GM13976 (cell line): ENCODE measurements at regions not wholly inside any gene's neighbourhood (a gene's known extent, or its start where the extent isn't known, plus 50 kb on each side); places are given as distances from the start of the nearest gene placed in this dataset.

Experiments
- DNase-seq: peaks from one replicate; pipeline ENCODE4 v3.0.0; 2012; ENCODE audit warnings: low spot score
- CTCF ChIP-seq: IDR thresholded peaks from 2 replicates; pipeline ENCODE4 v1.5.1; 2012; ENCODE audit warnings: borderline replicate concordance, mild to moderate bottlenecking; ENCODE audit not compliant: insufficient read depth; ENCODE audit errors: extremely low read depth, missing control alignments, control extremely low read depth
- in situ Hi-C: fragments of 300-500 bp; cut with MboI; formaldehyde crosslinking; loops from one replicate; pipeline ENCODE4 v1.12.0; 2022; ENCODE audit warnings: low sequenced_read_pairs, mixed read lengths, inconsistent platforms; ENCODE audit not compliant: unreplicated experiment

- no peak for DNase-seq
- no peak for TF ChIP-seq CTCF
- in situ Hi-C loops, result no loop called here
Measured at GRCh38 chr4:81550388-81550859, 78.7 kb upstream of the RASGEF1B start.

GRCh38 chr4:81549984-81550383 is 78.3 kb upstream of the RASGEF1B start:
- DNase-seq, result no peak
- TF ChIP-seq CTCF, result no peak
- in situ Hi-C loops, result no loop called here

DNA sequence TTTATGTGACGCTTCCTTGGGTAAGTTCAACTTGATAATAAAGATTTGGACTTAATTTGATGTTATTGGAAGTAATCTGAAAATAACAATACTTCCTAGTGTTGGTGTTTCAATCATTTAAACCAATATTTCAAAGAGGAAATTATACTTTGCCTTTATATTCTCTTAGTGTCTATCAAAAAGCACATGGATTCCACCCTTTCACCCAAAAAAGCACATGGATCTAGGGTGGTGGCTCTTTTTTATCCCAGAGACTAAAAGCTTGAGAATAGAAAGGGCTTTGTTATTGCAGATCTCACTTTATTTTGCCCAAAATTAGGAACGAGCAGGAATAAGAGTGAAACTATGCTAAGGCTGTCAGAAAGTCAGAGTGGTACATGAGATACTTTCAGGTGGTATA is 75.1 kb upstream of the RASGEF1B start:
- no peak for DNase-seq
- TF ChIP-seq CTCF, result no peak
- in situ Hi-C loops, result no loop called here

DNA sequence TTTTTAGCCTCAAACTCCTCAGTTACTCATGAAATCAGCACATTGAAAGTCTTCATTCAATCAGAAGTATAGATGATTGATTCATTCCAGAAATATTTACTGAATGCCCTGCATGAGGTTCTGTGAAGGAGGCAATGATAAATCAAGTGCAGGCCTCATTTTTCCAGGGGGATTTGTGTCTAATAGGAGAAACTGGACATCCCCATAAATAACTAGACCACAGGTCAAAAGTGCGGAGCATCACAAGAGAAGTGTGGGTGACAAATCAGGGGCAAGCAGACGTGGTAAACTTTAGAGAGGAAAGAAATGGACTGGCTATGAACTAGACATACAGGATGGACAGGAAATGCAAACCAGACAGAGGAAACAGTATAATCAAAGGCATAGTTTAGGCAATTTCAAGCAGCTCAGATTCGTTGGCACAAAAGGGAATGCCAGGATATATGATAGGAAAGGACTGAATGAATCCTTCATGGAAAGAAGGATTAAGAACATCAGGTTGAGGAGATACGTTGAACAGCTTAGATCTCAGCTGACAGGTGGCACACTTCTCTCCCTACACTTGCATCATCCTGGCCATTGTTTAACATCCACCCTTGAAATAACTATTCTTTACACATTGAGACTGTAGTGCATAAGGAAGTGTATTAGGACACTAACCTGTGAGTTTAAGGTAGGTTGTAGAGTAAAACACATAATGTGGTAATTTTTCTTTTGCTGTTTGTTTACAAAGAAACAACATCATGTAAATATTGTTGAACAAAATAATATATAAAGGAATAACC is 69.6 kb upstream of the RASGEF1B start:
- DNase-seq, result no peak
- TF ChIP-seq CTCF, result no peak
- in situ Hi-C loops, result no loop called here

GRCh38 chr4:81538716-81539427 is 67.2 kb upstream of the RASGEF1B start:
- no peak for DNase-seq
- in situ Hi-C loops, result no loop called here

DNA sequence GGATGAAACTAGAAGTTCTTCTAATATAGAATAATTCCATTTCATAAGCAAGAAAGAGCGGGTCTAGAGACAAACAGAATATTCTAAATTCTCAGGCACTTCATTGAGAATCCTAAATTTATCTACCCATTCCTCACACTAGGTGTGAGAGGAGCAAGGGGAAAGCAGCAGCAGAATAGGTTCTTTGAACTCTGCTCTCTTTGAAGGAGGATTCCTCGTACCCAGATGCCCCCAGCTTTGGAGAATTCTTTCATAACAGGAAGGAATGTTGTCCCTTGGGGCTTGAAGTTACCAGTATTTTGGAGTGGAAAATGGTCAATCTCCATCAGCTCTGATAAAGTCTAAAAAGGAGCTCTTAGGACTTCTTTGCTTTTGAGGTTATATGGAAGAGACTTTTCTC is 59.7 kb upstream of the RASGEF1B start:
- DNase-seq, result no peak
- TF ChIP-seq CTCF, result no peak
- in situ Hi-C loops, result no loop called here

More at GRCh38 chr4:81538716-81539427, 67.2 kb upstream of the RASGEF1B start:
- TF ChIP-seq CTCF, result no peak
